ENCODE measurements at regions not wholly inside any gene's neighbourhood (a gene's known extent, or its start where the extent isn't known, plus 50 kb on each side); places are given as distances from the start of the nearest gene placed in this dataset.

DNA sequence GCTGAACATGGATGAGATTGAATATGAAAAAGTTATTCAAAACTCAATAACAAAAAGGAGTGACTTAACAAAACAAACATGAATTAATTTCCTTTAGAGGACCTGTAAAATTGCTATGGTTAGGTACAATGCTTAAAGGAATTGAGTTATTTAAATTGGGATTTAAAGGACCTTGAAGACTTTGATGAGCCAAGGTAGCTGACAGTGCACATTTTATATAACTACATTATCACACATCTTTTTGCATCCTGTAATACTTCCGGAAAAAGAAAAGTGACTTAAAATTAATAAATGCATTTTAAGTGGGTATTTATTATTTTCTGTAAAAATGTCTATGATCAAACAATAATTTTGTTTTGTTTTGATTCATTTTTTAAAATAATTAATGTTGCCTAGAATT lies 964.8 kb upstream of the SLIT2 start:
- ChIA-PET CTCF (no interaction called here), POLR2A (no interaction called here)
- DNase-seq (ENCODE audit: extremely low spot score) = no peak
- TF ChIP-seq, protein P1, sequence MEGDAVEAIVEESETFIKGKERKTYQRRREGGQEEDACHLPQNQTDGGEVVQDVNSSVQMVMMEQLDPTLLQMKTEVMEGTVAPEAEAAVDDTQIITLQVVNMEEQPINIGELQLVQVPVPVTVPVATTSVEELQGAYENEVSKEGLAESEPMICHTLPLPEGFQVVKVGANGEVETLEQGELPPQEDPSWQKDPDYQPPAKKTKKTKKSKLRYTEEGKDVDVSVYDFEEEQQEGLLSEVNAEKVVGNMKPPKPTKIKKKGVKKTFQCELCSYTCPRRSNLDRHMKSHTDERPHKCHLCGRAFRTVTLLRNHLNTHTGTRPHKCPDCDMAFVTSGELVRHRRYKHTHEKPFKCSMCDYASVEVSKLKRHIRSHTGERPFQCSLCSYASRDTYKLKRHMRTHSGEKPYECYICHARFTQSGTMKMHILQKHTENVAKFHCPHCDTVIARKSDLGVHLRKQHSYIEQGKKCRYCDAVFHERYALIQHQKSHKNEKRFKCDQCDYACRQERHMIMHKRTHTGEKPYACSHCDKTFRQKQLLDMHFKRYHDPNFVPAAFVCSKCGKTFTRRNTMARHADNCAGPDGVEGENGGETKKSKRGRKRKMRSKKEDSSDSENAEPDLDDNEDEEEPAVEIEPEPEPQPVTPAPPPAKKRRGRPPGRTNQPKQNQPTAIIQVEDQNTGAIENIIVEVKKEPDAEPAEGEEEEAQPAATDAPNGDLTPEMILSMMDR (IDR thresholded peaks at IDR 0.05; ENCODE audit: control extremely low read depth, extremely low read depth, low read depth, missing control alignments) = no peak

DNA sequence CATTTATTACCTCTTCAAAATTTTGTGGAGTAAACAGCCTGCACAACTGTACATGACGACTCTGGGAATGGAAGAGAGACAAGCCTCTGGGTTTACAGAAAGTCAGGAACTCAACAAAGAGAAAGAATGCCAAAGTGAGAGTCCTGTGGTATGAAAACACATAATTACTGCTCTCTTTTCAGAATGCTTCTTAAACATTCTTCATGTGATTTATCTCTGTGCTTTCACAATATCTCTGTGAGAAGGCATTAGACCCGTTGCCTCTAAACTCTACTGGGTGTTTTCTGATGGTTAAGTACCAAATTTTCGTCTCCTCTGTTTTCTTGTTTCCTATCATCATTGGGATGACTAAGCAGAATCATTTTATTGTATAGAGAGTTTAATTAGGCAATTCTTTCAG lies 966.6 kb upstream of the SLIT2 start:
- DNase-seq (ENCODE audit: extremely low spot score) = no peak
- TF ChIP-seq, protein P1 (IDR thresholded peaks at IDR 0.05; ENCODE audit: control extremely low read depth, extremely low read depth, low read depth, missing control alignments) = no peak
- ChIA-PET CTCF (no interaction called here), POLR2A (no interaction called here)

DNA sequence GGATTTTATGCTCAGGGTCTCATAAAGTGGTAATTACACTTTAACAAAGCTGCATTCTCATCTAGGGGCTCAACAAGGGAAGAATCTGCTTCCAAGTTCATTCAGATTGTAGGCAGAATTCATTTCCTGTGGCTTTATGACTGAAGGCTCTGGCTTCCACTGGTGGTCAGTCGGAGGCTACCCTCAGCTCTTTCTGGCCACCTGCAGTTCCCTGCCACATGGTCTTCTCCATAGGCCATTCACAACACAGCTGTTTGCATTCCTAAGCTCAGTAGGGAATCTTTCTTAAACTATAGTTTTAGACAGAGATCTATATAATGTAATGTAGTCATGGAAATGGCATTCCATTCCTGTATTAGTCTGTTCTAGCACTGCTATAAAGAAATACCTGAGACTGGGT lies 973.0 kb upstream of the SLIT2 start:
- ChIA-PET CTCF (no interaction called here), POLR2A (no interaction called here)
- DNase-seq (ENCODE audit: extremely low spot score) = no peak
- TF ChIP-seq, protein P1 (IDR thresholded peaks at IDR 0.05; ENCODE audit: control extremely low read depth, extremely low read depth, low read depth, missing control alignments) = no peak

DNA sequence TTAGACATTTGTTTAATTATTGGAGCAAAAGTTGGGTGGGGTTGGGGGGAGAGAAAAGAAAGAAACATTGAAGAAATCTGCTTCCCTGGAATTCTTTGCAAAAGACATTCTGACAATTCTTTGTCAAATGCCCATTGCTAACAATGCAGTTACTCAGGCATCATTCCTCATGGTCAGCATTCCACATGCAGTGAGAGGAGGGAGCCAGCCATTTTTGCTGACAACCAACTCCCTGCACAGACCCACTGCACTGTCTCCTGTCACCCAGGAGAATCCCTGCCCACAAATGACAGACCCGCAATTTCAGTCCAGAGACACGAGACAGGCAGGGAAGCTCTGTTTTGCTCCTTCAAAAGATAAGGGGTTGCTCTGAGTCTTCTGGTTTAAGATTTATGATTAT lies 985.1 kb upstream of the SLIT2 start:
- ChIA-PET CTCF (no interaction called here), POLR2A (no interaction called here)
- TF ChIP-seq, protein P1 (IDR thresholded peaks at IDR 0.05; ENCODE audit: control extremely low read depth, extremely low read depth, low read depth, missing control alignments) = no peak
- no peak for DNase-seq (ENCODE audit: extremely low spot score)

DNA sequence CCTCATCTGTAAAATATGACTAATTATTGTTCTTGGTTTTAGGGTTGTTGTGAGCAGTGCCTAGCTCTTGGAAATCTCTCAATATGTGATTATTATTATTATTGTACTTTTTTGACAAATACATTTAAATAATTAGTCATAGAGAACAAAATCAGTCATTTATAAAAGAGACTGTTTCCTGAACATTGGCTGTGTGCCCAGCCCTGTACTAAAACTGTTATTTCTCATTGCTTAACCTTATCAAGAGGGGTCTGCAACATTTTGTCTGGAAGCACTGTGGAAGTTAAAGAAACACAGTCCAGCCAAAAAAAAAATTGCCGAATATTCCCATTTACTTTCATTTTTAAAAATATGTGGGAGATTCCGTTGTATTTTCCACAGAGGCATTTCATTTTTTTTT lies 989.2 kb upstream of the SLIT2 start:
- TF ChIP-seq, protein P1 (IDR thresholded peaks at IDR 0.05; ENCODE audit: control extremely low read depth, extremely low read depth, low read depth, missing control alignments) = no peak
- DNase-seq (ENCODE audit: extremely low spot score) = no peak
- ChIA-PET POLR2A (no interaction called here), CTCF (no interaction called here)

DNA sequence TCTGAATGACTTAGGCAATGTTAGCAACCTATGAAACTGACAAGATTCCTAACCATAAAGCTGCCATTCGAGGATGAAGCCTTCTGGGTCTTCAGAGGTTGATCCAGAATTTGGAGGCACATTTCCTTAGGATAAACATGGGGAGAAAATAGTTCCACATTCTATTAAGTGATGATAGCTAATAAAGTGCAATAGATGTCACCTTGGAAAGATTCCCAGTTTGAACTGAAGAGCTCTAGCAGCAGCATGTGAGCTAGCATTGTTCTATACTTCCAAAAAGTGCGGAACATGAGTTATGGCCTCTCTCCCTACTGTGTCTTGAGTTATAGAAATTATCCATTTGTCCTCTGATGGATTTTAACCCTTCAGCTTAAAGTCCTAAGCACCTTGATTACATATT lies 991.4 kb upstream of the SLIT2 start:
- TF ChIP-seq, protein P1 (IDR thresholded peaks at IDR 0.05; ENCODE audit: control extremely low read depth, extremely low read depth, low read depth, missing control alignments) = no peak
- POLR2A ChIA-PET = no interaction called here
- DNase-seq (ENCODE audit: extremely low spot score) = no peak
- CTCF ChIA-PET = no interaction called here

DNA sequence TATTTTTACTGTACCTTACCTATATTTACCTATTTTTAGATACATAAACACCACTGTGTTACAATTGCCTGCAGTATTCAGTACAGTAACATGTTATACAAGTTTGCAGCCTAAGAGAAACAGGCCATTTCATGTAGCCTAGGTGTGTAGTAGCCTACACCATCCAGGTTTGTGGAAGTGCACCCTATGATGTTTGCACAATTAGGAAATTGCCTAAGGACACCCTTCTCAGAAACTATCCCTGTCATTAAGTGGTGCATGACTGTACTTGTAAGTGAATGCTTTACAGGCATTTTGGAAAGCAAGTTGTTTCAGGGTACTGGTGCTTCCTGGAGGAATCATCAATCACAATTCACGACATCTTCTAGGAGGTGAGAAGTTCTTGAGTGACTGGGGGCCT lies 991.8 kb upstream of the SLIT2 start:
- ChIA-PET POLR2A (no interaction called here), CTCF (no interaction called here)
- TF ChIP-seq, protein P1 (IDR thresholded peaks at IDR 0.05; ENCODE audit: control extremely low read depth, extremely low read depth, low read depth, missing control alignments) = no peak
- DNase-seq (ENCODE audit: extremely low spot score) = no peak

Data from GM10248 (cell line).